NOMO-1 treated with dmso at 0.1 percent for 144 hours (cell line): ENCODE measurements at regions not wholly inside any gene's neighbourhood (a gene's known extent, or its start where the extent isn't known, plus 50 kb on each side); places are given as distances from the start of the nearest gene placed in this dataset.

ENCODE experiments used
- DNase-seq: peaks from one replicate; lab custom pipeline; 2025; ENCODE audit not compliant: unreplicated experiment; lab: John Stamatoyannopoulos, UW

DNA sequence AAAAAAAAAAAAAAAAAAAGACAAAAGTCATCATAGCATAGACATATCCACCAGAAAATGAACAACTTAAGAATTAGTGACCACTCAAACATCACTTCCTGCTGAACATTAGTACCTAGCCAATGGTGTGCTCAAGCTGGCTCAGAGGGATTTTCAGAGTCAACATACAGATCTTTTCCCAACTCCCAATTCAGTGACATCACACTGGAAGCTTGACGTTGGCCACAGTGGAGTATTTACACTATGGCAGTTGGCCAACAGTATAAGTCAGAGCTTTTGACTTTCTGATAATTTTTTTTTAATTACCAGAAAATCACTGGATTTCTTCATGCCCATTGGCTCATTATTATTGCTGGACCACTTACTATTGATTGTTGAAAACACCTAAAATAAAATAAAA is 383.5 kb downstream of the ARHGEF28 start:
- no peak for DNase-seq

DNA sequence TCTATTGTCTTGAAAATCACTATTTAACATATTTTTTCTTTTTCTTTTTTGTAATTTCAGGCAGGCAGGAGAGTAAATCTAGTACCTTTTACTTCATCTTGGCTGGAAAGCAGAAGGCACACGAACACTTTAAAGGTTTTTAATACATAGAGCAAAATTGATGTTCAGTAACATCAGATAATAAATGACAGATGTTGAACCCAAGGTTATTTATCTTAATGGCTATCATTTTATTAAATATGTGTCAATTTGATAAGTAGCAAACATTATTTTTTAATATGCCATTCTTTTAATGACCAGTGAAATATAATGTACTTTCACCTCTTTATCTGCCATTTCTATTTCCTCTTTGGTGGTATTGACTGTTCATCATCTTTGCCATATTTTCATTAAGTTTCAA is 381.2 kb downstream of the ARHGEF28 start:
- DNase-seq, result no peak

DNA sequence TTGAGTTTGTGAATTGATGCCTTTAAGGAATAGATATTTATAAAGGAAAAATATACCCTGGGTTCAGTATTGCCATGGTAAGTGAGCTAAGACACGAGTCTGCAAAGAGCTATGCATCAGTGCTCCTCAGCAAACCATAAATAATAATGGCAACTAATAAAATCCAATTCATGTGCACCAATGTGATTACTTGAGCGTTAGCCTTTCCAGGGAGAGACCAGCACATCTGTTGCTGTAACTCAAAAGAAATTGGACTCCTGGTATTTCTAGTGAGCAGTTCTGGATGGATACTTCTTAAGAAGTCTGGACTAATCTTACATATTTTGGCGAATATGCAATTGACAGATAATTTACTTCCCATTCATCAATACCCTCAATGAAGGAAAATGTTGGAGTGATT is 373.3 kb downstream of the ARHGEF28 start:
- no peak for DNase-seq

DNA sequence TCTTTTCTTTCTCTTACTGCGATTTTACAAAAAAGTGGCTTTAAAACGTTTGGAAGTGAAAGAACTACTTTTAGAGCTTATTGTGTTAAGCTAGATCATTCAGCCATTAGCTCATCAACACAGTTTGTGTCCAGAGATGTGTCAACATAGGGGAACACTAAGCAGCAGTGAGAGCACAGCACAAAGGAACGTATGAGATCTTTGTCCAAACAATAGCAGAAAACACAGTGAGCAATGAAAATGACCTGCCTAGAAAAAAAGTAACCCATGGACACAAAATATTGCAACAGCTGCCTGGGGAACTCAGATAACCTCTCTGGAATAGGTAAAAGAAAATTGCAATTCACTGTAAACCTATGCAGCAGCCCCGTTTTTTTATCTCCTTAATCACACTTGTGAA is 372.5 kb downstream of the ARHGEF28 start:
- no peak for DNase-seq

DNA sequence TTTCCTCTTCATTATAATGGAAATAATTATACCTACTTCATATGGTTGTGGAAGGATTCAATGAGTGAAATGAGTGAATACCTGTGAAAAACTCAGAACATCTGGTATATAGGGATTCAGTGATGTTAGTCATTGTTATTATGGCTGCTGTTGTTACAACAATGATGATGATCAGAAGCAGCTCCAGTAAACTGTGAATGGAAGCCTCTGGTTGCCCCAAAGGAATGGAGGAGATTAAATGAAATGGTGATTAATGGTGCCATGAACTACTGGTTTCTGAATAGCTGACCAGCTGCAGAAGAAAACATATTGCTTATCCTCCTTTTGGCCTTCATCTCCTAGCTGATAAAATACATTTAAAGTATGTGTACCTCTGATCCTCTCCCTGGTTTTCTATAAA is 372.0 kb downstream of the ARHGEF28 start:
- DNase-seq, result no peak

DNA sequence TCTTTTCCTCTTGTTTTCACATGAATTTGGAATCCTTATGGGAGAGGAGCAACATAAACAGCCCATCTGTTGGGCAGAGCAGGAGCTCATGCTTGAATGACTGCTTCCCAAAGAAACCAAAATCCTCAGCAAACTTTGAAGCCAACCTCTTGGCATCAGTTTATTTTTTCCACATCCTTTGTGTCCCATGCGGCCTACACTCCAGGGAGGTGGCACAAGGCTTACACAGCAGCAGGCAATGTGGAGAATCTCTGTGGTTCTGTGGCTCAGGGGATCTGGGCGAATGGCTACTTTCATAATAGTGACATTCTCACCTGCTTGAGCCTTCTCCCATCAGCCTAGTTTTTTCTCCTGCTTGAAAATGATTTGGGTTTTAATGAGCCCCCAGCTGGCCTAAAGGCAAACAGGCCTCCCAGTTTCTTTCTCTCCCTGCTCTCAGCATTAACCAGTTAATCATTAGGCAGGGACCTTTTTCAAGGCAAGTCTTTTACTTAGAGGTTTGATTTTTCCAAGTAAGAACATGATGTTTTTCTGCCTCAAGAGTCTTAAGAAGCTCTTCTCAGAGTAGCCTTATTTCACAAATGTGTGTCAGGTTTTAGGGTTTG is 370.3 kb downstream of the ARHGEF28 start:
- DNase-seq, result no peak

DNA sequence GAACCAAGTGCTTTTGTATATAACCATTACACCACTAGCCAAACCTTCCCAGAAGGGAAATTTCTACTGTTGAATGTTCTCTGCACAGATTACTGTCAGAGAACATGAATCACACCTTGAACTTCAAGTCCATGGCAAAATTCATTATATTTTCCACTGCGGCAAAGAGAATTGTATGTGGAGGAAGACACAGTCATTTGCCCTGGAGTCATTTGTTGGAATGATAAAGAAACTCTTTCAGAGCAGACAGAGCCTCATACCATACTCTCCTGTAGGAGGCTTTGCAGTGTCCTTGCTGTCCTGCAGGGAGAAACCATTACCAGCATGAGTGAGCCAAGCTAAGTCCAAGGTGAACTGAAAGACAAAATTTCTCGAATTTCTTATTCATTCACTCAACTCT is 369.0 kb downstream of the ARHGEF28 start:
- DNase-seq, result no peak
